ENCODE measurements at regions not wholly inside any gene's neighbourhood (a gene's known extent, or its start where the extent isn't known, plus 50 kb on each side); places are given as distances from the start of the nearest gene placed in this dataset.

- TF ChIP-seq CTCF (IDR thresholded peaks at IDR 0.05; ENCODE audit: unreplicated experiment) = no peak
- DNase-seq (ENCODE audit: low spot score, unreplicated experiment) = no peak
- Mint-ChIP-seq H3K4me1 (ENCODE audit: low read depth) (no peaks in the 10 kb centered on the region), H3K27ac (no peak overlapping the region), H3K9me3 (ENCODE audit: low read depth) (peaks cover 14% of the 10 kb centered on the region), H3K4me3 (ENCODE audit: low read depth) (no peak overlapping the region), H3K27me3 (peaks cover 8% of the 10 kb centered on the region), H3K36me3 (ENCODE audit: insufficient read depth) (no peaks in the 10 kb centered on the region)
Measured at GRCh38 chr6:169378620-169379381, 125.2 kb upstream of the THBS2 start.

GRCh38 chr6:169376458-169376857 lies 122.8 kb upstream of the THBS2 start:
- H3K27ac Mint-ChIP-seq = no peak overlapping the region
- H3K27me3 Mint-ChIP-seq = peaks cover 8% of the 10 kb centered on the region
- no peak for DNase-seq (ENCODE audit: low spot score, unreplicated experiment)
- no peak for TF ChIP-seq CTCF (IDR thresholded peaks at IDR 0.05; ENCODE audit: unreplicated experiment)
- no peak overlapping the region for H3K4me3 Mint-ChIP-seq (ENCODE audit: low read depth)
- H3K9me3 Mint-ChIP-seq (ENCODE audit: low read depth) = peaks cover 14% of the 10 kb centered on the region
- no peaks in the 10 kb centered on the region for H3K4me1 Mint-ChIP-seq (ENCODE audit: low read depth)
- no peaks in the 10 kb centered on the region for H3K36me3 Mint-ChIP-seq (ENCODE audit: insufficient read depth)

GRCh38 chr6:169372589-169372988 lies 118.9 kb upstream of the THBS2 start:
- Mint-ChIP-seq H3K4me1 (ENCODE audit: low read depth) (no peaks in the 10 kb centered on the region), H3K36me3 (ENCODE audit: insufficient read depth) (no peaks in the 10 kb centered on the region), H3K9me3 (ENCODE audit: low read depth) (peaks cover 11% of the 10 kb centered on the region), H3K4me3 (ENCODE audit: low read depth) (no peak overlapping the region), H3K27ac (no peak overlapping the region), H3K27me3 (peaks cover 4% of the 10 kb centered on the region)
- DNase-seq (ENCODE audit: low spot score, unreplicated experiment) = no peak
- no peak for TF ChIP-seq CTCF (IDR thresholded peaks at IDR 0.05; ENCODE audit: unreplicated experiment)

- Mint-ChIP-seq H3K9me3 (ENCODE audit: low read depth) (peaks cover 10% of the 10 kb centered on the region), H3K4me1 (ENCODE audit: low read depth) (no peaks in the 10 kb centered on the region), H3K4me3 (ENCODE audit: low read depth) (no peak overlapping the region), H3K27ac (no peak overlapping the region), H3K36me3 (ENCODE audit: insufficient read depth) (no peaks in the 10 kb centered on the region), H3K27me3 (peaks cover 4% of the 10 kb centered on the region)
- DNase-seq (ENCODE audit: low spot score, unreplicated experiment) = no peak
- TF ChIP-seq CTCF (IDR thresholded peaks at IDR 0.05; ENCODE audit: unreplicated experiment) = no peak
Measured at GRCh38 chr6:169371344-169372127, 117.9 kb upstream of the THBS2 start.

GRCh38 chr6:169370666-169371343 lies 117.2 kb upstream of the THBS2 start:
- TF ChIP-seq CTCF (IDR thresholded peaks at IDR 0.05; ENCODE audit: unreplicated experiment) = no peak
- Mint-ChIP-seq H3K4me3 (ENCODE audit: low read depth) (no peak overlapping the region), H3K9me3 (ENCODE audit: low read depth) (peaks cover 3% of the 10 kb centered on the region), H3K27me3 (peaks cover 4% of the 10 kb centered on the region), H3K27ac (no peak overlapping the region), H3K4me1 (ENCODE audit: low read depth) (no peaks in the 10 kb centered on the region), H3K36me3 (ENCODE audit: insufficient read depth) (no peaks in the 10 kb centered on the region)
- DNase-seq (ENCODE audit: low spot score, unreplicated experiment) = no peak
